ENCODE measurements at regions not wholly inside any gene's neighbourhood (a gene's known extent, or its start where the extent isn't known, plus 50 kb on each side); places are given as distances from the start of the nearest gene placed in this dataset.

DNA sequence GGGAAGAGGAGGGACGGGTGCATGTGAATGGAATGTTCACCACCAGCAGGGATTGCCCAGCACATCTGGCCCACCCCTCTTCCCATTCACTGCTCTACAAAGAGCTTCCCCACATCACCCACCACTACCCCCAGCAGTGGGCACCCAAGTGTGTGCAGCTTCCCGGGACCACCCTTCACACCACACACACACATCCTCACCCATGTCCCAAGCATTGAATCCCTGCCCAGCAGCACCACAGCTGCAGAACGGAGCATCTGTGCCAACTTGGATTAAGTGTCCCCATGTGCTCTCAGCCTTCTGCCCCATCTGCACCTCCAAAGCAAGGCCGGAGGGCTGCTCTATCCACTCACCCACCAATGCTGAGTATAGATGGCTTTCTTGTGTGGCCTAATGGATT, 141.4 kb downstream of the PSMG1 start:
- Histone ChIP-seq H3K27ac (ENCODE audit: low read length) (no peak overlapping the region), H3K36me3 (ENCODE audit: control insufficient read depth, insufficient read depth, low read length) (no peaks in the 10 kb centered on the region), H3K4me1 (ENCODE audit: control insufficient read depth, insufficient read depth, low read length) (no peaks in the 10 kb centered on the region), H3K9me3 (ENCODE audit: control insufficient read depth, low read depth, low read length) (no peaks in the 10 kb centered on the region), H3K27me3 (ENCODE audit: control insufficient read depth, insufficient read depth, low read length) (no peaks in the 10 kb centered on the region), H3K4me3 (ENCODE audit: low read length) (no peak overlapping the region)
- WGBS (ENCODE audit: insufficient coverage, low lambda C conversion rate), result no CpG with 5 or more reads among the region's 4 CpGs
- no peak for DNase-seq

DNA sequence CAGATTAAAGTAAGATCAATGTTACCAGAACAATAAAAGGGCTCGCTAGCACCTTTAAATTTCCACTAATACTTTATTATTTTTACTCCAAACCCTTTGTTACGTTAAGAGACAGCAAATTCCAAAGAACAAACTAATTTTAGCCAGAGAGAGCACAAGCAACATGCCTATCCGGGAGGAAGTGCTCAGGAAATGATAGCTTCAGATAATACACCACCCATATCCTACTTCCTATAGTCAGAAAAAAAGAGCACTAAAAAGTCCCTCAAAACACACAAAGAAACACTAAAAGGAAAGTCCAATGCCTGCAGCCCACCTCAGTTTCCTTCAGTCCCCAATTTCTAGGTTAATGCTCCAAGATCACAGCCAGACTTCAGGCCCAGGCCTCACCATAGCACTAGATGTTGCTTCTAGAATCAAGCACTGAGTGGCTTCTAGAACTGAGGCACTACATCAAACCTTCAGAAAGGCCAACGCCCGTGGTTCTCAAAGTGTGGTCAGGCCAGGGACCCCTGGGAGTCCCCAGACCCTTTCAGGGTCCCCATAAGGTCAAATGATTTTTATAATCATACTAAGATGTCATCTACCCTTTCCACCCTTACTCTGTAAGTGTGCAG, 142.6 kb downstream of the PSMG1 start:
- Histone ChIP-seq H3K27ac (ENCODE audit: low read length) (no peak overlapping the region), H3K4me1 (ENCODE audit: control insufficient read depth, insufficient read depth, low read length) (no peaks in the 10 kb centered on the region), H3K9me3 (ENCODE audit: control insufficient read depth, low read depth, low read length) (no peaks in the 10 kb centered on the region), H3K4me3 (ENCODE audit: low read length) (no peak overlapping the region), H3K36me3 (ENCODE audit: control insufficient read depth, insufficient read depth, low read length) (no peaks in the 10 kb centered on the region), H3K27me3 (ENCODE audit: control insufficient read depth, insufficient read depth, low read length) (no peaks in the 10 kb centered on the region)
- WGBS (ENCODE audit: insufficient coverage, low lambda C conversion rate), result 100% methylated on average over 3 of the region's 5 CpGs
- no peak for DNase-seq

DNA sequence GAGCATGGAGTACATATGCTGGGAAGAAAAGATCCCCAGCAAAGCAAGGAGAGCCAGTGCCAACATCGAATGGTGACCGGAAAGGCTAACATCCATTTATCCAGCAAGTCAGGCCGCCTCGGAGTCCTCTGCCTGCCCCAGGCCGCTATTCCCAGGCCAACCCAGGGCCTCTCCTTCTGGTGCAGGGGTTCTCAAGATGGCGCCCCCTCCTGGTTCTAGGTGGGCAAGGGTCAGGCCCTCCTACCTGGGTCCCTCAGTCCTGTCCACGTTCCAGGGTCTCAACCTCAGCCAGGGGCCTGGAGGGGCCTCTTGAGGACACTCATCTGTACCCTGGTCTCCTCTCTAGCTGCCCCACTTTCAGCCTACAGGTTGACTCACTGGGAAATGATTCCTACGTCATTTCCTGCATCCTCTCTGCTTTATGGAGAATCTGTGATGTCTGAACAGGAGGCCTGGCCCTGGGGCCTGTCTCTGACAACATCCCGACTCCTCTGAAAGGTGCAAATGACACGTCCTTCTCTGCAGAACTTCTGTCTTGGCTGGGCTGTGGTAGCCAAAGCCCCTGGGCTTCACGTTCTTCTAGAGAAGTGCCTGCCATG, 145.3 kb downstream of the PSMG1 start:
- Histone ChIP-seq H3K9me3 (ENCODE audit: control insufficient read depth, low read depth, low read length) (no peaks in the 10 kb centered on the region), H3K27me3 (ENCODE audit: control insufficient read depth, insufficient read depth, low read length) (no peaks in the 10 kb centered on the region), H3K36me3 (ENCODE audit: control insufficient read depth, insufficient read depth, low read length) (no peaks in the 10 kb centered on the region), H3K4me3 (ENCODE audit: low read length) (no peak overlapping the region), H3K27ac (ENCODE audit: low read length) (no peak overlapping the region), H3K4me1 (ENCODE audit: control insufficient read depth, insufficient read depth, low read length) (peaks cover 15% of the 10 kb centered on the region)
- no peak for DNase-seq
- no CpG with 5 or more reads among the region's 11 CpGs for WGBS (ENCODE audit: insufficient coverage, low lambda C conversion rate)

DNA sequence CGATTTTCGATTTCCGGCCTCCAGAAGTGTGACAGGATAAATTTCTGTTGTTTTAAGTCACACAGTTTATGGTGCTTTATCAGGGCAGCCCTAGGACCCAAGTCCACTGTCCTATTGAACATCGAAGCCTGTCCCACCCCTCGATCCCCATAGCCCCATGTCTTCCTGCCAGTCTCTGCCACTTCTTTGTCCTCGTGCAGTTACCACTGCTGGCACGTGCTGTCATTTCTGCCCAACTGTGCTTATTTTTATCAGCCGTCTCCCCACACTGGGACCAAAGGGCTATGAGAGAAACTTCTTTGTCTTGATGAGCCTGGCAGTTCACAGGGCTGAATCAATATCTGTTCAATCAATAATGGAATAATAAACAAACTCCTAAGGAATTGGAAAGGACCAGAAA, 146.7 kb downstream of the PSMG1 start:
- H3K36me3 ChIP-seq (ENCODE audit: control insufficient read depth, insufficient read depth, low read length), result no peaks in the 10 kb centered on the region
- H3K9me3 ChIP-seq (ENCODE audit: control insufficient read depth, low read depth, low read length), result no peaks in the 10 kb centered on the region
- no peaks in the 10 kb centered on the region for H3K27me3 ChIP-seq (ENCODE audit: control insufficient read depth, insufficient read depth, low read length)
- H3K4me1 ChIP-seq (ENCODE audit: control insufficient read depth, insufficient read depth, low read length), result peaks cover 15% of the 10 kb centered on the region
- no peak overlapping the region for H3K27ac ChIP-seq (ENCODE audit: low read length)
- H3K4me3 ChIP-seq (ENCODE audit: low read length), result no peak overlapping the region
- DNase-seq, result peak in 1 of 2 donors; percentile 39
- WGBS (ENCODE audit: insufficient coverage, low lambda C conversion rate), result no CpG with 5 or more reads among the region's 8 CpGs

DNA sequence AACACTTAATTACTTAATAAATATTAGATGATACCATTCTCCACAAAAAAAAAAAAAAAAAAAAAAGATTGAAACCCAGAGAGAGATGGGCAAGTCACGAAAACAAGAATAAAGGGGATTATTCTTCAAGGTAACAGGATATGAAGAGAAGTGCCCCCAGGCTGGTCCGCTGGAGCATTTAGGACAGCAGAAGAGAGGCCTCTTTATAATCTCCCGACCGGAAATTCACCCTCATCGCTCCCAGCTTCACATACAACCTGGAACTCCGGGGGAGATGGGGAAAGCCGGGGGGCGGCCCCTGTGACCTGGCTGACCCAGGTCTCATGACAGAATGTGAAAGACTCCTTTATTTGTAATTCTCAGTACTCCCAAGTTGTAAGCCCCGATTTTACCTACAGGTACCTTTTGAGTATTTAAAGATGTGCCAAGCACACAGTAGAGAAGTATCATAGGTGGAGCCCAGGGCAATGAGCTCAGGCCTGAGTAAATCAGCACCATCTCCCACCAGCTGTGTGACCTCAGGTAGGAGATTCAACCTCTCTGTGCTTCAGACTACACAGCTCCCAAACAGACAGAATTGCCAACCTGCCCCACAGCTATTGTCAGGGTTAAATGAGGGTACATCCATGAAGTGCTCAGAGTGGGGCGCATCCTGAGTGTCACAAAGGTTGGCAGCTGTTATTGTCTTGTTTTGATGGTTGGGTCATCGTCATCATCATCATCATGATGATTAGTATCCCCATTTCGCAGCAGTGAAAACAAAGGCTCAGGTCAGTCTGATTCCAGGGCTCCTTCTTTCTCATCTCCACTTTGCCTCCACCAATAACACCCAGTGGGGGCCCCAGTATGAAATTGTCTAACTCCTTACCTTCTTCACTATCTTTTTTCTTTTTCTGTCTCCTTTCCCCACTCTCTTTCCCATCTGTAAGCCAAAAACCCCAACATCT, 148.4 kb downstream of the PSMG1 start:
- H3K9me3 ChIP-seq (ENCODE audit: control insufficient read depth, low read depth, low read length), result no peaks in the 10 kb centered on the region
- H3K27ac ChIP-seq (ENCODE audit: low read length), result peak overlapping the region; percentile 50
- DNase-seq, result no peak
- no peak overlapping the region for H3K4me3 ChIP-seq (ENCODE audit: low read length)
- no peaks in the 10 kb centered on the region for H3K27me3 ChIP-seq (ENCODE audit: control insufficient read depth, insufficient read depth, low read length)
- WGBS (ENCODE audit: insufficient coverage, low lambda C conversion rate), result 64% methylated on average over 2 of the region's 12 CpGs
- H3K36me3 ChIP-seq (ENCODE audit: control insufficient read depth, insufficient read depth, low read length), result no peaks in the 10 kb centered on the region
- peaks cover 15% of the 10 kb centered on the region for H3K4me1 ChIP-seq (ENCODE audit: control insufficient read depth, insufficient read depth, low read length)

DNA sequence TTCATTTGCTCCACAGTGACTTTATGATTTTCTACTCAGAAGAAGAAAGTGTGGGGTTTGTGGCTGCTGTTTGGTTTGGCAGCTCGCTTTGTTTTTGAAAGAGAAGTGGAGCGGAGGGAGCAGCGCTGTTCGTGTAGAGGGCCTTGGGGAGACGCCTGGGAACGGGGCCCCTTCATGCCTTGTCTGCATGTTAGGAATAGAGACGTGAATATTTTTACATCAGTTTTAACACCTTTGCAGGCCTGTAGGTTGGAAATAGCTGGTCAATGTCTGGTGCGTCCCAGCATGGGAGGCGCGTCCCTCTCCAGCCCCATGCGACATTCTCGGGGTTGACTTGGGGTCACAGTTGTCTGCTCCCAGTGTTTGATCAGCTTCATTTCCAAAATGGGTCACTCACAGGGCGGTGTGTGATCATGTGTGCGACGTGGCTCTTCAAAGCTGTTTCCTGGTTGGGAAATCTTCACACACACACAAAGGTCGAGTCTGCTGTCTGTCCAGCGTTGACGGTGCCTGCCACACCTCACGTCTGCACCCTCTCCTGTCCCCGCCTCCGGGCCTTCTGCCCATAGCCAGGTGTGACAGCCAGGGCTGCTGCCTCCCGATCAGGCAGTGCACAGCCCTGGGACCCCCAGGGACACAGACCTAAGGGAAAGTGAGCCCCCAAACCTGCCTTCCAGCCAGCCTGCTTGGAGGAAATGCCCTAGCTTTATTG, 149.2 kb downstream of the PSMG1 start:
- Histone ChIP-seq H3K4me1 (ENCODE audit: control insufficient read depth, insufficient read depth, low read length) (peaks cover 18% of the 10 kb centered on the region), H3K27me3 (ENCODE audit: control insufficient read depth, insufficient read depth, low read length) (no peaks in the 10 kb centered on the region), H3K4me3 (ENCODE audit: low read length) (no peak overlapping the region), H3K27ac (ENCODE audit: low read length) (peak overlapping the region; percentile 50), H3K36me3 (ENCODE audit: control insufficient read depth, insufficient read depth, low read length) (no peaks in the 10 kb centered on the region), H3K9me3 (ENCODE audit: control insufficient read depth, low read depth, low read length) (no peaks in the 10 kb centered on the region)
- no CpG with 5 or more reads among the region's 22 CpGs for WGBS (ENCODE audit: insufficient coverage, low lambda C conversion rate)
- peak; percentile 91 to 95 for DNase-seq

DNA sequence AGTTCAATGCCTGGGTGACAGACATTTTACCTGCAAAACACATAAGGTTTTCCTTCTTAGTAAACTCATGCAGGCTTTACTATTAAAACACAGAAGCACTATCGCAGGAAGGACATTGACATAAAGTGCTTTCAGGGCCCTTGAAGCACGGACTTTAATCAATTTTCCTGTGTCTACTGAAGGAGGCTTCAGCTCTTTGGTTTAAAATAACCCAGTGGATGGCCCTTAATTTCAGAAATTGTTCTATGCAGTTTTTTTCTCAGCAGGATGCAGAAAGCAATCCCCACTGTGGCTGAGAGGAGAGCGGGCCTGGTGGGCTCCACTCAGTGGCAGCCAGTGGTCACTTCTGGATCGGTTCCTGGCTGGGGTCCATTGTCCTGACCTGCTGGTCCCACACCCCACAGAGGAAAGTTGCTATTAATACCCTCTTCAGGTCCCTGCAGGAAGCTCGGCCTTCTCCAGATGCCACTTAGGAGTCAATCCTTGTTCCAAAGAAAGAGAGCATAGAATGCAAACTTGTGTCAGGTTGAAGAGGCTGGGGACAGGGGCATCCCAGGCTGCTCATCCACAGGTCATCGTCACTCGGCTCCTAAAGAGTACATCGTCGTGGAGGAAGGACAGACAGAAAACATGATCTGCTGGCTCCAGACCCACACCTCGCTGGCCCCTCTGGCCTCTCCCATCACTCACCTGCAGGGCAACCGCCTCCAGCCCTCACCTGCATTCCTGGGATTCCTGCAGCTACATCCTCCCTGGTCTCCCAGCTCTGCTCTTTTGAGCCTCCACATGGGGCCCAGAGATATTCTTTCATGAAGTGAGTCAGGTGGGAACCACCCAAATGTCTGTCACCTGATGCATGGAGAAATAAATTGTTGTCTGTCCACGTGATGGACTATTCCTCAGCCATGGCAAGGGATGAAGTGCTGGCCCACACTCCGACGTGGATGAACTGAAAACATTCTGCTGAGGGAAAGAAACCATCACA, 153.1 kb downstream of the PSMG1 start:
- no peak overlapping the region for H3K4me3 ChIP-seq (ENCODE audit: low read length)
- H3K9me3 ChIP-seq (ENCODE audit: control insufficient read depth, low read depth, low read length), result peaks cover 3% of the 10 kb centered on the region
- H3K27ac ChIP-seq (ENCODE audit: low read length), result no peak overlapping the region
- WGBS (ENCODE audit: insufficient coverage, low lambda C conversion rate), result no CpG with 5 or more reads among the region's 14 CpGs
- no peaks in the 10 kb centered on the region for H3K27me3 ChIP-seq (ENCODE audit: control insufficient read depth, insufficient read depth, low read length)
- H3K36me3 ChIP-seq (ENCODE audit: control insufficient read depth, insufficient read depth, low read length), result no peaks in the 10 kb centered on the region
- H3K4me1 ChIP-seq (ENCODE audit: control insufficient read depth, insufficient read depth, low read length), result peaks cover 18% of the 10 kb centered on the region
- no peak for DNase-seq

DNA sequence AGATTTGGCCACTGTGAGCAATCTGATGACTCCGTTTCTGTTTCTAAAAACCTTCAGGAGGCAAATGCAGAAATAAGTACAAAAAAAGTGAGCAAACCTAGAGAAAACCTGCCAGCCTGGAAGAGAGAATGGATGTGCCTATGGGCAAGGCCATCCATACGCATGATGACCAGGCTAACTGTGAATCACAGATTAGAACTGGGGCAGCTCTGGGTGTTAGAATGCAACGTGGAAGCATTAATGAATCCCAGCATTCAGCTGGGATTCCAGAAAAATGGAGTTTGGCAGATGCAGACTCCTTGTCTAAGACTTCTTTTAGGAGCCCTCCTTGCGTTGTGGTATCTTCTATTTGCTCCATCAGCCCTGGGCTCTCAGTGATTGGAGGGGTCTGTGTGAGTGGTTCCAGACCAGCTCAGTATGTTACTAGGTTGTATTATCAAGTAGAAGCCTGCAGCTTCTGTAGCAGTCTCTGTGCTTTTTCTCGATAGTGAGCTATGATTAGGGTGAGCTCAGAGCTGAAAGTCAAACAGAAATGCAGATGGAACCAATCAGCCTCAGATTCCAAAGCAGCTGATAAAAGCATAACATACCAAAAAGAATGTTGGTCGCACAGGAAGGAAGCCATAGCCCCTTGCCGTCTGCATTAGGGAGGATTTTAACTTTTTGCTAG, 154.0 kb downstream of the PSMG1 start:
- WGBS (ENCODE audit: insufficient coverage, low lambda C conversion rate), result 60% methylated on average over 3 of the region's 7 CpGs
- no peaks in the 10 kb centered on the region for H3K36me3 ChIP-seq (ENCODE audit: control insufficient read depth, insufficient read depth, low read length)

DNA sequence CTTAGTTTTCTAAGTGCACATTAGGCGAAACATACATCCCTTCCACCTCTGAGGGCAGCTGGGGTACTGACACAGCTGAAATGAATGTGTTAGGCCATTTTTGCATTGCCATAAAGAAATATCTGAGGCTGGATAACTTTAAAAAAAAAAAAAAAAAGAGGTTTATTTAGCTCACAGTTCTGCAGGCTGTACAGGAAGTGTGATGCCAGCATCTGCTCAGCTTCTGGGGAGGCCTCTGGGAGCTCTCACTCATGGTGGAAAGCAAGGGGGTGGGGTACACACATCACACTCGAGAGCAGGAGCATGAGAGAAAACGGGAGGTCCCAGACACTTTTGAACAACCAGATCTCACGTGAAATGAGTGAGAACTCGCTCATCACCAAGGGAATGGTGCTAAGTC, 158.1 kb downstream of the PSMG1 start:
- Histone ChIP-seq H3K36me3 (ENCODE audit: control insufficient read depth, insufficient read depth, low read length) (no peaks in the 10 kb centered on the region), H3K9me3 (ENCODE audit: control insufficient read depth, low read depth, low read length) (peaks cover 6% of the 10 kb centered on the region), H3K4me1 (ENCODE audit: control insufficient read depth, insufficient read depth, low read length) (peaks cover 11% of the 10 kb centered on the region), H3K27me3 (ENCODE audit: control insufficient read depth, insufficient read depth, low read length) (no peaks in the 10 kb centered on the region), H3K27ac (ENCODE audit: low read length) (no peak overlapping the region), H3K4me3 (ENCODE audit: low read length) (no peak overlapping the region)
- no CpG with 5 or more reads among the region's 5 CpGs for WGBS (ENCODE audit: insufficient coverage, low lambda C conversion rate)
- no peak for DNase-seq

More for the DNA sequence above, 154.0 kb downstream of the PSMG1 start:
- Histone ChIP-seq H3K27ac (ENCODE audit: low read length) (peak overlapping the region; percentile 20), H3K4me1 (ENCODE audit: control insufficient read depth, insufficient read depth, low read length) (peaks cover 9% of the 10 kb centered on the region), H3K4me3 (ENCODE audit: low read length) (no peak overlapping the region), H3K27me3 (ENCODE audit: control insufficient read depth, insufficient read depth, low read length) (no peaks in the 10 kb centered on the region), H3K9me3 (ENCODE audit: control insufficient read depth, low read depth, low read length) (peaks cover 6% of the 10 kb centered on the region)
- DNase-seq, result no peak

All from large intestine (tissue), 3 donors.